ENCODE measurements at regions not wholly inside any gene's neighbourhood (a gene's known extent, or its start where the extent isn't known, plus 50 kb on each side); places are given as distances from the start of the nearest gene placed in this dataset.

- DNase-seq (ENCODE audit: low spot score), result no peak
- CTCF ChIA-PET, result no interaction called here
Observed at GRCh38 chr22:44630826-44631225, 71.2 kb upstream of the PRR5 start.

GRCh38 chr22:44628835-44629234 lies 73.2 kb upstream of the PRR5 start:
- Histone ChIP-seq H3K27ac (ENCODE audit: low read depth, low read length, poor library complexity, severe bottlenecking) (no peak overlapping the region), H3K36me3 (ENCODE audit: insufficient read depth, low read length, poor library complexity, severe bottlenecking) (no peaks in the 10 kb centered on the region), H3K4me1 (ENCODE audit: insufficient read depth, low read length, poor library complexity, severe bottlenecking) (no peaks in the 10 kb centered on the region), H3K27me3 (replicated peaks; ENCODE audit: insufficient read depth, low read depth, low read length, poor library complexity) (no peaks in the 10 kb centered on the region), H3K9me3 (ENCODE audit: low read depth, low read length, poor library complexity, severe bottlenecking) (no peaks in the 10 kb centered on the region), H3K4me3 (ENCODE audit: low read depth, low read length, poor library complexity, severe bottlenecking) (no peak overlapping the region)
- BruUV-seq (replicated peaks), result no TSS peak
- POLR2A ChIA-PET (ENCODE audit: low non-redundant PET), result no interaction called here
- intact Hi-C loops (cut with micrococcal nuclease; ENCODE audit: unreplicated experiment), result no loop called here
- TF ChIP-seq EZH2 (IDR thresholded peaks at IDR 0.05; ENCODE audit: borderline replicate concordance, low read depth, low read length, poor library complexity, severe bottlenecking) (no peak), CTCF (conservative IDR thresholded peaks at IDR 0.05; ENCODE audit: low read depth, low read length) (no peak)
- DNase-seq (ENCODE audit: low spot score), result no peak
- CTCF ChIA-PET, result no interaction called here

More at GRCh38 chr22:44630826-44631225, 71.2 kb upstream of the PRR5 start:
- H3K27me3 ChIP-seq (replicated peaks; ENCODE audit: insufficient read depth, low read depth, low read length, poor library complexity), result no peaks in the 10 kb centered on the region
- H3K36me3 ChIP-seq (ENCODE audit: insufficient read depth, low read length, poor library complexity, severe bottlenecking), result no peaks in the 10 kb centered on the region
- intact Hi-C loops (cut with micrococcal nuclease; ENCODE audit: unreplicated experiment), result no loop called here
- POLR2A ChIA-PET (ENCODE audit: low non-redundant PET), result no interaction called here
- no TSS peak for BruUV-seq (replicated peaks)
- no peak overlapping the region for H3K27ac ChIP-seq (ENCODE audit: low read depth, low read length, poor library complexity, severe bottlenecking)
- no peak overlapping the region for H3K4me3 ChIP-seq (ENCODE audit: low read depth, low read length, poor library complexity, severe bottlenecking)
- no peaks in the 10 kb centered on the region for H3K4me1 ChIP-seq (ENCODE audit: insufficient read depth, low read length, poor library complexity, severe bottlenecking)
- no peaks in the 10 kb centered on the region for H3K9me3 ChIP-seq (ENCODE audit: low read depth, low read length, poor library complexity, severe bottlenecking)
- no peak for TF ChIP-seq EZH2 (IDR thresholded peaks at IDR 0.05; ENCODE audit: borderline replicate concordance, low read depth, low read length, poor library complexity, severe bottlenecking)
- no peak for TF ChIP-seq CTCF (conservative IDR thresholded peaks at IDR 0.05; ENCODE audit: low read depth, low read length)

GRCh38 chr22:44628273-44628672 lies 73.7 kb upstream of the PRR5 start:
- no peak for TF ChIP-seq EZH2 (IDR thresholded peaks at IDR 0.05; ENCODE audit: borderline replicate concordance, low read depth, low read length, poor library complexity, severe bottlenecking)
- no peak for TF ChIP-seq CTCF (conservative IDR thresholded peaks at IDR 0.05; ENCODE audit: low read depth, low read length)
- Histone ChIP-seq H3K27ac (ENCODE audit: low read depth, low read length, poor library complexity, severe bottlenecking) (no peak overlapping the region), H3K36me3 (ENCODE audit: insufficient read depth, low read length, poor library complexity, severe bottlenecking) (no peaks in the 10 kb centered on the region), H3K4me3 (ENCODE audit: low read depth, low read length, poor library complexity, severe bottlenecking) (no peak overlapping the region), H3K9me3 (ENCODE audit: low read depth, low read length, poor library complexity, severe bottlenecking) (no peaks in the 10 kb centered on the region), H3K27me3 (replicated peaks; ENCODE audit: insufficient read depth, low read depth, low read length, poor library complexity) (no peaks in the 10 kb centered on the region), H3K4me1 (ENCODE audit: insufficient read depth, low read length, poor library complexity, severe bottlenecking) (no peaks in the 10 kb centered on the region)
- no TSS peak for BruUV-seq (replicated peaks)
- ChIA-PET CTCF (no interaction called here), POLR2A (ENCODE audit: low non-redundant PET) (no interaction called here)
- intact Hi-C loops (cut with micrococcal nuclease; ENCODE audit: unreplicated experiment), result no loop called here
- DNase-seq (ENCODE audit: low spot score), result no peak

All from A673 (cell line).